ENCODE measurements at regions not wholly inside any gene's neighbourhood (a gene's known extent, or its start where the extent isn't known, plus 50 kb on each side); places are given as distances from the start of the nearest gene placed in this dataset.

DNA sequence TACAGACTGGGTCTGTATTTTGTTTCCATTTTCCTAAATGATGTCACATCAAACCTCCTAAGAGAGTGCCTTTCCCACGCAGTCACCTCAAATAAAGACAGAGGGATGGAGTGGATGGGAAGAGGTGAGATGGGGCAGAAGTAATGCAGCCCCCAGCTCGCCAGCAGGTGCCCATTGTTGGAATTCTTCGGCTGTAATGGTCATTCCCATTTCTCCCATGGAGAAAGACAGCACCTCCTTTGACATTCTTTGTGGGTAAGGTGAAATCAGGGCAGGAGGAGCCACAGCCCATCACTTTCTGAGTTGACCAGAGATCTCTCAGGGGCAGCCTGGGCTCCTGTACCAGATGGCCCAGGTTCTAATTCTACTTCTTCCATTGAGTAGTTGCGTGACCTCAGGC is 84.4 kb upstream of the NR2F2 start:
- in situ Hi-C loops (cut with MboI; ENCODE audit: low sequenced_read_pairs, unreplicated experiment) = no loop called here
- TF ChIP-seq, protein P1, sequence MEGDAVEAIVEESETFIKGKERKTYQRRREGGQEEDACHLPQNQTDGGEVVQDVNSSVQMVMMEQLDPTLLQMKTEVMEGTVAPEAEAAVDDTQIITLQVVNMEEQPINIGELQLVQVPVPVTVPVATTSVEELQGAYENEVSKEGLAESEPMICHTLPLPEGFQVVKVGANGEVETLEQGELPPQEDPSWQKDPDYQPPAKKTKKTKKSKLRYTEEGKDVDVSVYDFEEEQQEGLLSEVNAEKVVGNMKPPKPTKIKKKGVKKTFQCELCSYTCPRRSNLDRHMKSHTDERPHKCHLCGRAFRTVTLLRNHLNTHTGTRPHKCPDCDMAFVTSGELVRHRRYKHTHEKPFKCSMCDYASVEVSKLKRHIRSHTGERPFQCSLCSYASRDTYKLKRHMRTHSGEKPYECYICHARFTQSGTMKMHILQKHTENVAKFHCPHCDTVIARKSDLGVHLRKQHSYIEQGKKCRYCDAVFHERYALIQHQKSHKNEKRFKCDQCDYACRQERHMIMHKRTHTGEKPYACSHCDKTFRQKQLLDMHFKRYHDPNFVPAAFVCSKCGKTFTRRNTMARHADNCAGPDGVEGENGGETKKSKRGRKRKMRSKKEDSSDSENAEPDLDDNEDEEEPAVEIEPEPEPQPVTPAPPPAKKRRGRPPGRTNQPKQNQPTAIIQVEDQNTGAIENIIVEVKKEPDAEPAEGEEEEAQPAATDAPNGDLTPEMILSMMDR (IDR thresholded peaks at IDR 0.05; ENCODE audit: borderline replicate concordance, control extremely low read depth, extremely low read depth, insufficient read depth, missing control alignments) = no peak
- DNase-seq (ENCODE audit: low spot score) = no peak

DNA sequence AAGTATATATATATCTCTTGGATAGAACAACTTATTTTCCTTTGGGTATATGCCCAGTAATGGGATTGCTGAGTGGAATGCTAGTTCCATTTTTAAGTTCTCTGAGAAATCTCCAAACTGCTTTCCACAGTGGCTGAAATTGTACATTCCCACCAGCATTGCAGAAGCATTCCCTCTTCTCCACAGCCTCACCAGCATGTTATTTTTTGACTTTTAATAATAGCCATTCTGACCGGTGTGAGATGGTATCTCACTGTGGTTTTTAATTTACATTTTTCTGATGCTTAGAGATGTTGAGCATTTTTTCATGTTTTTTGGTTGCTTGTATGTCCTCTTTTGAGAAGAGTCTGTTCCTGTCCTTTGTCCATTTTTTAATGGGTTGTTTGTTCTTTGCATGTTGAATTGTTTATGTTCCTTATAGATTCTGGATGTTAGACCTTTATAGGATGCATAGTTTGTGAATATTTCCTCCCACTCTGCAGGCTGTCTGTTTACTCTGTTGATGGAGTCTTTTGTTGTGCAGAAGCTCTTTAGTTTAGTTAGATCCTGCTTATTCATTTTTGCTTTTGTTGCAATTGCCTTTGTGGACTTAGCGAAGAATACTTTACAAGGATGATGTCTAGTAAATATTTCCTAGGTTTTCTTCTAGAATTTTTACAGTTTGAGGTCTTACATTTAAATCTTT is 82.7 kb upstream of the NR2F2 start:
- in situ Hi-C loops (cut with MboI; ENCODE audit: low sequenced_read_pairs, unreplicated experiment) = no loop called here
- DNase-seq (ENCODE audit: low spot score) = no peak

GRCh38 chr15:96252148-96252547 is 78.4 kb upstream of the NR2F2 start:
- in situ Hi-C loops (cut with MboI; ENCODE audit: low sequenced_read_pairs, unreplicated experiment) = no loop called here
- no peak for DNase-seq (ENCODE audit: low spot score)
- TF ChIP-seq, protein P1 (IDR thresholded peaks at IDR 0.05; ENCODE audit: borderline replicate concordance, control extremely low read depth, extremely low read depth, insufficient read depth, missing control alignments) = no peak

More for the DNA sequence above, 82.7 kb upstream of the NR2F2 start:
- TF ChIP-seq, protein P1 (IDR thresholded peaks at IDR 0.05; ENCODE audit: borderline replicate concordance, control extremely low read depth, extremely low read depth, insufficient read depth, missing control alignments) = no peak

- in situ Hi-C loops (cut with MboI; ENCODE audit: low sequenced_read_pairs, unreplicated experiment) = no loop called here
- DNase-seq (ENCODE audit: low spot score) = no peak
- TF ChIP-seq, protein P1 (IDR thresholded peaks at IDR 0.05; ENCODE audit: borderline replicate concordance, control extremely low read depth, extremely low read depth, insufficient read depth, missing control alignments) = no peak
Measured at GRCh38 chr15:96253006-96253747, 77.3 kb upstream of the NR2F2 start.

- in situ Hi-C loops (cut with MboI; ENCODE audit: low sequenced_read_pairs, unreplicated experiment) = no loop called here
- TF ChIP-seq, protein P1 (IDR thresholded peaks at IDR 0.05; ENCODE audit: borderline replicate concordance, control extremely low read depth, extremely low read depth, insufficient read depth, missing control alignments) = no peak
- DNase-seq (ENCODE audit: low spot score) = no peak
Measured at GRCh38 chr15:96254173-96254572, 76.3 kb upstream of the NR2F2 start.

DNA sequence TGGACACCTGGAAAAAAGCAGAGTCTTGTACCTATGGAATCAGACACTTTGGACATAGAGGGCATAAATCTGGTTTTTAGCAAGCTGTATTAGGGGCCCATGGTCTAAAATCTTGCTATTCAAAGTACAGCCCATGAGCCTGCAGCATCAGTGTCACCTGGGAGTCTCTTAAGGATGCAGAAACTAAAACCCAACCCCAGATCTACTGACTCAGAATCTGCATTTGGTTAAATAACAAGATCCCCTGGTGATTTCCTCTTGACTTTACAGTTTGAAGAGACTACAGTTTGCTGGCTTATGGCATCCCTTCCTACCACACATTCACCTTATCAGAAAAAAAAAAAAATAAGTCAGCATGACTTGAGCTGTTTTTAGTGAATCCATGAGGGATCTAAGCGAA is 74.9 kb upstream of the NR2F2 start:
- TF ChIP-seq, protein P1 (IDR thresholded peaks at IDR 0.05; ENCODE audit: borderline replicate concordance, control extremely low read depth, extremely low read depth, insufficient read depth, missing control alignments) = no peak
- no peak for DNase-seq (ENCODE audit: low spot score)
- in situ Hi-C loops (cut with MboI; ENCODE audit: low sequenced_read_pairs, unreplicated experiment) = no loop called here
